GM23338 (cell line): ENCODE measurements at regions not wholly inside any gene's neighbourhood (a gene's known extent, or its start where the extent isn't known, plus 50 kb on each side); places are given as distances from the start of the nearest gene placed in this dataset.

Experiments used
- ATAC-seq: fragments of 200-7000 bp; cut with Tn5 transposase; 3 replicates; pipeline ENCODE4 v1.9.1; 2020
- DNase-seq: peaks from one replicate; pipeline ENCODE4 v3.0.0-alpha.2; 2015; ENCODE audit warnings: low spot score
- H2AFZ ChIP-seq: fragments of 200-600 bp; sonication (generic); 2 replicates; pipeline ENCODE4 v1.8.0; 2016; ENCODE audit warnings: antibody characterized with exemption, mild to moderate bottlenecking, moderate library complexity
- H3F3A ChIP-seq: fragments of 200-600 bp; sonication (generic); replicated peaks from 2 replicates; pipeline ENCODE4 v1.8.0; 2017; ENCODE audit warnings: antibody characterized with exemption, mixed run types, low read depth
- H3K27ac ChIP-seq: fragments of 200-600 bp; sonication (generic); 2 replicates; pipeline ENCODE4 v1.6.1; 2016; ENCODE audit warnings: low read depth
- H3K27me3 ChIP-seq: fragments of 200-600 bp; sonication (generic); 2 replicates; pipeline ENCODE4 v1.8.0; 2016; ENCODE audit warnings: mild to moderate bottlenecking, mixed run types, moderate library complexity; ENCODE audit not compliant: insufficient read depth
- H3K36me3 ChIP-seq: fragments of 200-600 bp; sonication (generic); 2 replicates; pipeline ENCODE4 v1.8.0; 2016; ENCODE audit warnings: mild to moderate bottlenecking; ENCODE audit not compliant: insufficient read depth
- H3K4me1 ChIP-seq: fragments of 200-600 bp; sonication (generic); 2 replicates; pipeline ENCODE4 v1.8.0; 2016; ENCODE audit warnings: mild to moderate bottlenecking, moderate library complexity; ENCODE audit not compliant: insufficient read depth
- H3K4me2 ChIP-seq: fragments of 200-600 bp; sonication (generic); 2 replicates; pipeline ENCODE4 v1.7.1; 2017; ENCODE audit warnings: mixed run types
- H3K4me3 ChIP-seq: fragments of 200-600 bp; sonication (generic); 2 replicates; pipeline ENCODE4 v1.6.1; 2016; ENCODE audit warnings: mixed run types
- H3K79me2 ChIP-seq: fragments of 200-600 bp; sonication (generic); replicated peaks from 2 replicates; pipeline ENCODE4 v1.8.0; 2017; ENCODE audit warnings: mild to moderate bottlenecking; ENCODE audit not compliant: insufficient read depth
- H3K9me2 ChIP-seq: fragments of 200-600 bp; sonication (generic); 2 replicates; pipeline ENCODE4 v1.8.0; 2017; ENCODE audit not compliant: insufficient read depth
- H4K20me1 ChIP-seq: fragments of 200-600 bp; sonication (generic); replicated peaks from 2 replicates; pipeline ENCODE4 v1.8.0; 2017; ENCODE audit warnings: mild to moderate bottlenecking; ENCODE audit not compliant: insufficient read depth
- H3K27ac Mint-ChIP-seq: 2 replicates; pipeline ENCODE4 v1.8.0; 2020; ENCODE audit warnings: inconsistent platforms, mild to moderate bottlenecking, moderate library complexity, mixed read lengths
- H3K27me3 Mint-ChIP-seq: 3 replicates; pipeline ENCODE4 v1.8.0; 2022; ENCODE audit warnings: low read depth, mild to moderate bottlenecking, moderate library complexity, mixed read lengths, inconsistent platforms; ENCODE audit not compliant: insufficient read depth, poor library complexity
- H3K36me3 Mint-ChIP-seq: 3 replicates; pipeline ENCODE4 v1.8.0; 2021; ENCODE audit warnings: low read depth, mild to moderate bottlenecking, inconsistent platforms, moderate library complexity, mixed read lengths
- H3K4me1 Mint-ChIP-seq: 3 replicates; pipeline ENCODE4 v1.8.0; 2020; ENCODE audit warnings: mild to moderate bottlenecking, inconsistent platforms, mixed read lengths
- H3K4me3 Mint-ChIP-seq: 3 replicates; pipeline ENCODE4 v1.8.0; 2021; ENCODE audit warnings: moderate library complexity, mild to moderate bottlenecking, inconsistent platforms, mixed read lengths
- H3K9me3 Mint-ChIP-seq: 3 replicates; pipeline ENCODE4 v1.8.0; 2020; ENCODE audit warnings: moderate library complexity, mild to moderate bottlenecking, inconsistent platforms, mixed read lengths
- CREB1 ChIP-seq: fragments of 250-450 bp; sonication (Bioruptor Pico); IDR thresholded peaks from 2 replicates; pipeline ENCODE4 v1.5.0; 2020; ENCODE audit warnings: low read depth, mild to moderate bottlenecking, moderate library complexity
- EZH2phosphoT487 ChIP-seq: fragments of 200-600 bp; sonication (generic); IDR thresholded peaks from one replicate; pipeline ENCODE4 v1.8.1; 2018; ENCODE audit warnings: antibody characterized with exemption; ENCODE audit not compliant: unreplicated experiment
- JUNB ChIP-seq: IDR thresholded peaks from one replicate; pipeline ENCODE4 v1.6.1; 2016; ENCODE audit warnings: antibody characterized with exemption; ENCODE audit not compliant: unreplicated experiment
- NANOG ChIP-seq: IDR thresholded peaks from 2 replicates; pipeline ENCODE4 v1.6.1; 2016; ENCODE audit warnings: antibody characterized with exemption, borderline replicate concordance
- POLR2AphosphoS5 ChIP-seq: IDR thresholded peaks from 2 replicates; pipeline ENCODE4 v1.6.1; 2016; ENCODE audit warnings: antibody characterized with exemption, low read depth
- STAT1 ChIP-seq: IDR thresholded peaks from one replicate; pipeline ENCODE4 v1.6.1; 2016; ENCODE audit warnings: antibody characterized with exemption; ENCODE audit not compliant: unreplicated experiment
- ZNF114 ChIP-seq: fragments of 250-450 bp; sonication (Bioruptor Pico); IDR thresholded peaks from 2 replicates; pipeline ENCODE4 v1.5.0; 2020; ENCODE audit warnings: mild to moderate bottlenecking, moderate library complexity
- ZNF331 ChIP-seq: fragments of 250-450 bp; sonication (Bioruptor Pico); IDR thresholded peaks from 2 replicates; pipeline ENCODE4 v1.5.0; 2020; ENCODE audit warnings: low read depth, mild to moderate bottlenecking, moderate library complexity
- TF ChIP-seq, protein P1 (sequence below): IDR thresholded peaks from 2 replicates; pipeline ENCODE4 v1.6.1; 2016; ENCODE audit warnings: antibody characterized with exemption
- TF ChIP-seq, protein P2 (sequence below), 2 experiments: fragments of 200-600 bp in 1 of 2; sonication (generic) in 1 of 2; conservative IDR thresholded peaks; 2 replicates each; pipeline versions ENCODE4 v1.5.1 to v1.6.1; 2016 to 2017; ENCODE audit warnings: antibody characterized with exemption in 2 of 2, low read depth in 2 of 2, mild to moderate bottlenecking in 2 of 2, moderate library complexity in 1 of 2
- TF ChIP-seq, protein P3 (sequence below): IDR thresholded peaks from one replicate; pipeline ENCODE4 v1.6.1; 2018; ENCODE audit warnings: antibody characterized with exemption; ENCODE audit not compliant: unreplicated experiment

DNA sequence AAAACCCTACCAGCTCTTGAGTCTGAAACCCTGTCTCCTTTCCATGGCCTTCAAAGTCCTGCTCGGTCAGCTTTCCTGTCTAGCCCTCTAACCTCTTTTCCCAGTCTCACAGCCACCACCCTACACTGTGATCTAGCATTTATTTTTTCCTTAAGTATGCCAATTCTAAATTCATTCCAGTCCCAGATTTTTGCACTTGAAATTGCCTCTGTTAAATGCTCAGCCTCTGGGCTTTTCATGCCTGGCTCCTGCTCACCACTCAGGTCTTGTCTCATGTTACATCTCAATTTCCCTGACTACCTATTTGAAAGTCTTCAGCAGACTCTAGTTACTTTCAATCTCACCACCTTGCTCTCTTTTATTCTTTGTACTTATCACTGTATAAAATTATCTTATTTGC is 176.2 kb downstream of the ADGRL4 start (continued):
- TF ChIP-seq, protein P1, sequence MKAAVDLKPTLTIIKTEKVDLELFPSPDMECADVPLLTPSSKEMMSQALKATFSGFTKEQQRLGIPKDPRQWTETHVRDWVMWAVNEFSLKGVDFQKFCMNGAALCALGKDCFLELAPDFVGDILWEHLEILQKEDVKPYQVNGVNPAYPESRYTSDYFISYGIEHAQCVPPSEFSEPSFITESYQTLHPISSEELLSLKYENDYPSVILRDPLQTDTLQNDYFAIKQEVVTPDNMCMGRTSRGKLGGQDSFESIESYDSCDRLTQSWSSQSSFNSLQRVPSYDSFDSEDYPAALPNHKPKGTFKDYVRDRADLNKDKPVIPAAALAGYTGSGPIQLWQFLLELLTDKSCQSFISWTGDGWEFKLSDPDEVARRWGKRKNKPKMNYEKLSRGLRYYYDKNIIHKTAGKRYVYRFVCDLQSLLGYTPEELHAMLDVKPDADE = no peak
- TF ChIP-seq CREB1 (CRISPR knock-in tag) (no peak), ZNF114 (CRISPR knock-in tag) (no peak), NANOG (no peak)
- TF ChIP-seq, protein P2, sequence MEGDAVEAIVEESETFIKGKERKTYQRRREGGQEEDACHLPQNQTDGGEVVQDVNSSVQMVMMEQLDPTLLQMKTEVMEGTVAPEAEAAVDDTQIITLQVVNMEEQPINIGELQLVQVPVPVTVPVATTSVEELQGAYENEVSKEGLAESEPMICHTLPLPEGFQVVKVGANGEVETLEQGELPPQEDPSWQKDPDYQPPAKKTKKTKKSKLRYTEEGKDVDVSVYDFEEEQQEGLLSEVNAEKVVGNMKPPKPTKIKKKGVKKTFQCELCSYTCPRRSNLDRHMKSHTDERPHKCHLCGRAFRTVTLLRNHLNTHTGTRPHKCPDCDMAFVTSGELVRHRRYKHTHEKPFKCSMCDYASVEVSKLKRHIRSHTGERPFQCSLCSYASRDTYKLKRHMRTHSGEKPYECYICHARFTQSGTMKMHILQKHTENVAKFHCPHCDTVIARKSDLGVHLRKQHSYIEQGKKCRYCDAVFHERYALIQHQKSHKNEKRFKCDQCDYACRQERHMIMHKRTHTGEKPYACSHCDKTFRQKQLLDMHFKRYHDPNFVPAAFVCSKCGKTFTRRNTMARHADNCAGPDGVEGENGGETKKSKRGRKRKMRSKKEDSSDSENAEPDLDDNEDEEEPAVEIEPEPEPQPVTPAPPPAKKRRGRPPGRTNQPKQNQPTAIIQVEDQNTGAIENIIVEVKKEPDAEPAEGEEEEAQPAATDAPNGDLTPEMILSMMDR (conservative IDR thresholded peaks at IDR 0.05; ENCODE audit: low read depth in 2 of 2) = no peak

DNA sequence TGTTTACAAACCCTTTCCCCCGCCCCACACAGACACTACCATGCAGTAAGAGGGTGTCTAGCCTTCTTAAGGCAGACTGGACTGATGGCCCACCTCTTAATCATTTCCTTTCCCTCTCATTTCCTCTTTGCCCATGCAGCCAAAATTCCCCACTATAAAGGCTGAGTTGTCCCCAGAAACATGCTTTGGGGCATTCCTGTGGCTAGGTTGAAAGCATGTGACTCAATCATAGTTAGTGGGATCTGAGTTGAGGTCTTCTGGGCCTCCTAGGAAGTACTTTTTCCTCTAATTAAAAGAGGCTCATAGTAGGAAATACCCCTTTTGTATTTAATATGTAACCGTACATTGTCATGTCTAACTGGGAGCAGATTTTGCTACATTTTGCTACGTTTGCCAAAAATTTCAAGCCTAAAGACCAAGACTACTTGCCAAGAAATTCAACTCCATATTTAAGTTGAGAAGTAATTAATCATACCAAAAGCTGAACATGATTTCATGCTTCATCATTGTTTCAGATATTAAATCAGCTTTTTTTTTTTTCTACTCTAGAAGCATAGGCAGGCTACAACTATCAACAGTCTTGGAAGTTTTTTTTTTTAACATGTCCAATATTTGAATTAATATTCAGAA is 174.7 kb downstream of the ADGRL4 start:
- no peaks in the 10 kb centered on the region for H4K20me1 ChIP-seq
- H3K4me2 ChIP-seq = no peak overlapping the region
- no peak overlapping the region for H2AFZ ChIP-seq
- Mint-ChIP-seq H3K36me3 (no peaks in the 10 kb centered on the region), H3K4me1 (peaks cover 5% of the 10 kb centered on the region; the same call in 2 of the 3 replicates), H3K27me3 (no peaks in the 10 kb centered on the region), H3K9me3 (no peaks in the 10 kb centered on the region), H3K27ac (no peak overlapping the region), H3K4me3 (no peak overlapping the region)
- H3K79me2 ChIP-seq = no peaks in the 10 kb centered on the region
- no peak for DNase-seq
- H3K36me3 ChIP-seq = no peaks in the 10 kb centered on the region
- no peaks in the 10 kb centered on the region for H3K27me3 ChIP-seq
- no peak overlapping the region for H3K27ac ChIP-seq
- no peak overlapping the region for H3K4me3 ChIP-seq
- H3F3A ChIP-seq = no peaks in the 10 kb centered on the region
- no peaks in the 10 kb centered on the region for H3K4me1 ChIP-seq
- ATAC-seq = no peak
- peaks cover 6% of the 10 kb centered on the region; the same call in 1 of the 2 replicates for H3K9me2 ChIP-seq
- TF ChIP-seq STAT1 (no peak), ZNF114 (CRISPR knock-in tag) (no peak), CREB1 (CRISPR knock-in tag) (no peak), NANOG (no peak), EZH2phosphoT487 (no peak), ZNF331 (CRISPR knock-in tag) (no peak), POLR2AphosphoS5 (no peak), JUNB (no peak)
- TF ChIP-seq, protein P3, sequence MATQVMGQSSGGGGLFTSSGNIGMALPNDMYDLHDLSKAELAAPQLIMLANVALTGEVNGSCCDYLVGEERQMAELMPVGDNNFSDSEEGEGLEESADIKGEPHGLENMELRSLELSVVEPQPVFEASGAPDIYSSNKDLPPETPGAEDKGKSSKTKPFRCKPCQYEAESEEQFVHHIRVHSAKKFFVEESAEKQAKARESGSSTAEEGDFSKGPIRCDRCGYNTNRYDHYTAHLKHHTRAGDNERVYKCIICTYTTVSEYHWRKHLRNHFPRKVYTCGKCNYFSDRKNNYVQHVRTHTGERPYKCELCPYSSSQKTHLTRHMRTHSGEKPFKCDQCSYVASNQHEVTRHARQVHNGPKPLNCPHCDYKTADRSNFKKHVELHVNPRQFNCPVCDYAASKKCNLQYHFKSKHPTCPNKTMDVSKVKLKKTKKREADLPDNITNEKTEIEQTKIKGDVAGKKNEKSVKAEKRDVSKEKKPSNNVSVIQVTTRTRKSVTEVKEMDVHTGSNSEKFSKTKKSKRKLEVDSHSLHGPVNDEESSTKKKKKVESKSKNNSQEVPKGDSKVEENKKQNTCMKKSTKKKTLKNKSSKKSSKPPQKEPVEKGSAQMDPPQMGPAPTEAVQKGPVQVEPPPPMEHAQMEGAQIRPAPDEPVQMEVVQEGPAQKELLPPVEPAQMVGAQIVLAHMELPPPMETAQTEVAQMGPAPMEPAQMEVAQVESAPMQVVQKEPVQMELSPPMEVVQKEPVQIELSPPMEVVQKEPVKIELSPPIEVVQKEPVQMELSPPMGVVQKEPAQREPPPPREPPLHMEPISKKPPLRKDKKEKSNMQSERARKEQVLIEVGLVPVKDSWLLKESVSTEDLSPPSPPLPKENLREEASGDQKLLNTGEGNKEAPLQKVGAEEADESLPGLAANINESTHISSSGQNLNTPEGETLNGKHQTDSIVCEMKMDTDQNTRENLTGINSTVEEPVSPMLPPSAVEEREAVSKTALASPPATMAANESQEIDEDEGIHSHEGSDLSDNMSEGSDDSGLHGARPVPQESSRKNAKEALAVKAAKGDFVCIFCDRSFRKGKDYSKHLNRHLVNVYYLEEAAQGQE = no peak
- TF ChIP-seq, protein P2 (conservative IDR thresholded peaks at IDR 0.05; ENCODE audit: low read depth in 2 of 2) = no peak
